Caki2 (cell line): ENCODE measurements at regions not wholly inside any gene's neighbourhood (a gene's known extent, or its start where the extent isn't known, plus 50 kb on each side); places are given as distances from the start of the nearest gene placed in this dataset.
A peak's percentile ranks its signal among the peaks of the same experiment; 100 is the strongest.

Source experiments
- DNase-seq: peaks from one replicate; pipeline ENCODE4 v3.0.0-alpha.2; 2015; ENCODE audit warnings: low read depth
- in situ Hi-C: cut with HindIII; loops from 2 replicates; pipeline ENCODE4 v1.10.0; 2016; ENCODE audit warnings: low sequenced_read_pairs, low pct_unique_long_range_greater_than_20kb, mixed read lengths

GRCh38 chr13:103395139-103395538 is 328.9 kb upstream of the SLC10A2 start:
- in situ Hi-C loops, result no loop called here
- no peak for DNase-seq

GRCh38 chr13:103394618-103395017 is 328.4 kb upstream of the SLC10A2 start:
- DNase-seq, result no peak
- in situ Hi-C loops, result no loop called here

- in situ Hi-C loops, result no loop called here
Observed at GRCh38 chr13:103391936-103392335, 325.7 kb upstream of the SLC10A2 start.

GRCh38 chr13:103388839-103389238 is 322.6 kb upstream of the SLC10A2 start:
- in situ Hi-C loops, result no loop called here

More at GRCh38 chr13:103391936-103392335, 325.7 kb upstream of the SLC10A2 start:
- DNase-seq, result no peak

GRCh38 chr13:103386341-103386740 is 320.1 kb upstream of the SLC10A2 start:
- in situ Hi-C loops, result no loop called here

More at GRCh38 chr13:103388839-103389238, 322.6 kb upstream of the SLC10A2 start:
- DNase-seq, result no peak

GRCh38 chr13:103373916-103374315 is 307.7 kb upstream of the SLC10A2 start:
- no peak for DNase-seq
- in situ Hi-C loops, result no loop called here

More at GRCh38 chr13:103386341-103386740, 320.1 kb upstream of the SLC10A2 start:
- DNase-seq, result peak; percentile 39

GRCh38 chr13:103371271-103371670 is 305.1 kb upstream of the SLC10A2 start:
- in situ Hi-C loops, result no loop called here
- DNase-seq, result no peak

GRCh38 chr13:103370790-103371189 is 304.6 kb upstream of the SLC10A2 start:
- DNase-seq, result no peak
- in situ Hi-C loops, result no loop called here

GRCh38 chr13:103358255-103358932 is 292.2 kb upstream of the SLC10A2 start:
- in situ Hi-C loops, result no loop called here
- no peak for DNase-seq

GRCh38 chr13:103356226-103356864 is 290.1 kb upstream of the SLC10A2 start:
- in situ Hi-C loops, result no loop called here
- no peak for DNase-seq

GRCh38 chr13:103354171-103354570 is 288.0 kb upstream of the SLC10A2 start:
- in situ Hi-C loops, result no loop called here
- no peak for DNase-seq

- in situ Hi-C loops, result no loop called here
- DNase-seq, result peak; percentile 42
Observed at GRCh38 chr13:103351035-103351828, 285.0 kb upstream of the SLC10A2 start.

GRCh38 chr13:103350147-103350546 is 283.9 kb upstream of the SLC10A2 start:
- in situ Hi-C loops, result no loop called here
- DNase-seq, result no peak

- DNase-seq, result no peak
- in situ Hi-C loops, result no loop called here
Observed at GRCh38 chr13:103349211-103349980, 283.2 kb upstream of the SLC10A2 start.

- DNase-seq, result no peak
- in situ Hi-C loops, result no loop called here
Observed at GRCh38 chr13:103335241-103335640, 269.0 kb upstream of the SLC10A2 start.

- DNase-seq, result no peak
Observed at GRCh38 chr13:103331924-103332323, 265.7 kb upstream of the SLC10A2 start.

GRCh38 chr13:103328899-103329298 is 262.7 kb upstream of the SLC10A2 start:
- DNase-seq, result no peak
- in situ Hi-C loops, result no loop called here

More at GRCh38 chr13:103331924-103332323, 265.7 kb upstream of the SLC10A2 start:
- in situ Hi-C loops, result no loop called here

GRCh38 chr13:103326326-103326725 is 260.1 kb upstream of the SLC10A2 start:
- no peak for DNase-seq

More at GRCh38 chr13:103326326-103326725, 260.1 kb upstream of the SLC10A2 start:
- in situ Hi-C loops, result no loop called here
